A673 (cell line): ENCODE measurements at regions not wholly inside any gene's neighbourhood (a gene's known extent, or its start where the extent isn't known, plus 50 kb on each side); places are given as distances from the start of the nearest gene placed in this dataset.
A peak's percentile ranks its signal among the peaks of the same experiment; 100 is the strongest.
"Not testable (repeated sequence)": the region's sequence is repeated elsewhere in the genome, so short reads cannot be mapped to it uniquely, and the experiment has no call there.

Experiments used
- BruUV-seq: library from RNA; stranded (reverse); fragments of 400-500 nt; replicated peaks from 2 replicates; lab custom pipeline; 2021; lab: Mats Ljungman, UMichigan
- CTCF ChIA-PET: fragments of 300-600 bp; sonication (Branson Sonifier 250); formaldehyde crosslinking; loops from one replicate; lab custom pipeline; 2022; ENCODE audit warnings: antibody characterized with exemption; lab: Charles Lee
- POLR2A ChIA-PET: fragments of 300-600 bp; sonication (Branson Sonifier 250); formaldehyde crosslinking; loops from one replicate; lab custom pipeline; 2022; ENCODE audit warnings: antibody characterized with exemption; ENCODE audit not compliant: low non-redundant PET; lab: Charles Lee
- DNase-seq: peaks from one replicate; pipeline ENCODE4 v3.0.0-alpha.2; 2015; ENCODE audit warnings: low spot score
- H3K27ac ChIP-seq: fragments of 200-600 bp; sonication (generic); 2 replicates; pipeline ENCODE4 v1.5.1; 2016; ENCODE audit warnings: mixed run types, low read depth, mild to moderate bottlenecking, mixed read lengths, antibody characterized with exemption, low read length; ENCODE audit not compliant: poor library complexity, severe bottlenecking
- H3K27me3 ChIP-seq: fragments of 200-600 bp; sonication (generic); replicated peaks from 2 replicates; pipeline ENCODE4 v1.6.1; 2017; ENCODE audit warnings: mixed run types, low read depth, mild to moderate bottlenecking, mixed read lengths, antibody characterized with exemption, low read length; ENCODE audit not compliant: insufficient read depth, poor library complexity
- H3K36me3 ChIP-seq: fragments of 200-600 bp; sonication (generic); 2 replicates; pipeline ENCODE4 v1.6.1; 2016; ENCODE audit warnings: mixed run types, mild to moderate bottlenecking, mixed read lengths, antibody characterized with exemption, low read length; ENCODE audit not compliant: insufficient read depth, poor library complexity, severe bottlenecking
- H3K4me1 ChIP-seq: fragments of 200-600 bp; sonication (generic); 2 replicates; pipeline ENCODE4 v1.6.1; 2017; ENCODE audit warnings: mixed run types, mild to moderate bottlenecking, mixed read lengths, antibody characterized with exemption, low read length; ENCODE audit not compliant: insufficient read depth, poor library complexity, severe bottlenecking
- H3K4me3 ChIP-seq: fragments of 200-600 bp; sonication (generic); 2 replicates; pipeline ENCODE4 v1.5.1; 2016; ENCODE audit warnings: low read depth, mixed run types, mild to moderate bottlenecking, mixed read lengths, low read length; ENCODE audit not compliant: poor library complexity, severe bottlenecking
- H3K9me3 ChIP-seq: fragments of 200-600 bp; sonication (generic); 2 replicates; pipeline ENCODE4 v1.6.1; 2016; ENCODE audit warnings: mixed run types, low read depth, mild to moderate bottlenecking, mixed read lengths, antibody characterized with exemption, low read length; ENCODE audit not compliant: poor library complexity, severe bottlenecking
- EZH2 ChIP-seq: fragments of 200-600 bp; sonication (generic); IDR thresholded peaks from 2 replicates; pipeline ENCODE4 v1.6.1; 2017; ENCODE audit warnings: borderline replicate concordance, low read depth, mild to moderate bottlenecking, mixed read lengths, antibody characterized with exemption, low read length; ENCODE audit not compliant: poor library complexity, severe bottlenecking
- intact Hi-C: fragments of 100-400 bp; cut with micrococcal nuclease; formaldehyde crosslinking; loops from one replicate; pipeline ENCODE4 v1.10.0; 2022; ENCODE audit not compliant: unreplicated experiment
- TF ChIP-seq, protein P1 (sequence below): fragments of 300-800, 200-600 bp; sonication (generic); conservative IDR thresholded peaks from 2 replicates; pipeline ENCODE4 v1.5.1; 2017; ENCODE audit warnings: low read depth, mild to moderate bottlenecking, antibody characterized with exemption, low read length, moderate library complexity, mixed read lengths

DNA sequence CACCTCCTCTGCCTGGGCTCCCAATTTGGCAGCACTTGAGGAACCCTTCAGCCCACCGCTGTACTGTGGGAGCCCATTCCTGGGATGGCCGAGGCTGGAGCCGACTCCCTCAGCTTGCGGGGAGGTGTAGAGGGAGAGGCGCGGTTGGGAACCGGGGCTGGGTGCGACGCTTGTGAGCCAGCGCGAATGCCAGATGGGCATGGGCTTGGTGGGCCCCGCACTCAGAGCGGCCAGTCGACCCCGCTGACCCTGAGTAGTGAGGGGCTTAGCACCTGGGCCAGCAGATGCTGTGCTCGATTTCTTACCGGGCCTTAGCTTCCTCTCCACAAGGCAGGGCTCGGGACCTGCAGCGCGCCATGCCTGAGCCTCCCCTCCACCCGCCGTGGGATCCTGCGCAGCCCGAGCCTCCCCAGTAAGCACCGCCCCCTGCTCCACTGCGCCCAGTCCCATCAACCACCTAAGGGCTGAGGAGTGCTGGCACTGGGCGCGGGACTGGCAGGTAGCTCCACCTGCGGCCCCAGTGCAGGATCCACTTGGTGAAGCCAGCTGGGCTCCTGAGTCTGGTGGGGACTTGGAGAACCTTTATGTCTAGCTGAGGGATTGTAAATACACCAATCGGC lies 58.3 kb upstream of the DEFB108B start:
- ChIA-PET CTCF (no interaction called here), POLR2A (no interaction called here)
- Histone ChIP-seq H3K4me3 (no peak overlapping the region), H3K27me3 (no peaks in the 10 kb centered on the region), H3K4me1 (no peaks in the 10 kb centered on the region), H3K9me3 (no peaks in the 10 kb centered on the region), H3K27ac (no peak overlapping the region), H3K36me3 (no peaks in the 10 kb centered on the region)
- no peak for DNase-seq
- BruUV-seq = no TSS peak
- TF ChIP-seq, protein P1, sequence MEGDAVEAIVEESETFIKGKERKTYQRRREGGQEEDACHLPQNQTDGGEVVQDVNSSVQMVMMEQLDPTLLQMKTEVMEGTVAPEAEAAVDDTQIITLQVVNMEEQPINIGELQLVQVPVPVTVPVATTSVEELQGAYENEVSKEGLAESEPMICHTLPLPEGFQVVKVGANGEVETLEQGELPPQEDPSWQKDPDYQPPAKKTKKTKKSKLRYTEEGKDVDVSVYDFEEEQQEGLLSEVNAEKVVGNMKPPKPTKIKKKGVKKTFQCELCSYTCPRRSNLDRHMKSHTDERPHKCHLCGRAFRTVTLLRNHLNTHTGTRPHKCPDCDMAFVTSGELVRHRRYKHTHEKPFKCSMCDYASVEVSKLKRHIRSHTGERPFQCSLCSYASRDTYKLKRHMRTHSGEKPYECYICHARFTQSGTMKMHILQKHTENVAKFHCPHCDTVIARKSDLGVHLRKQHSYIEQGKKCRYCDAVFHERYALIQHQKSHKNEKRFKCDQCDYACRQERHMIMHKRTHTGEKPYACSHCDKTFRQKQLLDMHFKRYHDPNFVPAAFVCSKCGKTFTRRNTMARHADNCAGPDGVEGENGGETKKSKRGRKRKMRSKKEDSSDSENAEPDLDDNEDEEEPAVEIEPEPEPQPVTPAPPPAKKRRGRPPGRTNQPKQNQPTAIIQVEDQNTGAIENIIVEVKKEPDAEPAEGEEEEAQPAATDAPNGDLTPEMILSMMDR = no peak
- no peak for TF ChIP-seq EZH2
- intact Hi-C loops = no loop called here

DNA sequence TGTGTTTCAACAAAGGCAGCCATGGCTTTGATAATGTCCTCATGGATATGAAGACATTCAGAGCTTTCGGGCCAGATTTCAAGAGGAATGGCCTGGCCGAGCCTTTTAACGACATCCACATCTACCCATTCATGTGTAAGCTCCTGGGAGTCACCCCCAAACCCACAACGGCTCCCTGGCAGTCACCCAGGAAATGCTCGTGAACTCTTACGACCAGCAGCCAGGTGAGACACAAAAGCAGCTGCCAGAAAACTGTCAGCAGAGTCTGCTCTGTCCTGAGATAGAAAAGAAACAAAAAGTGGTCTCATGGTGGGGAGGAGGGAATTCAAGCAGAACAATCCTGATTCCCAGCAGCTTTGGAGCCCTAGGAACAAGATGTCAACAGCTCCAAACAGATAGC lies 52.9 kb upstream of the DEFB108B start:
- CTCF ChIA-PET, BruUV-seq, H3K9me3 ChIP-seq, H3K4me3 ChIP-seq, H3K36me3 ChIP-seq, H3K27ac ChIP-seq, H3K27me3 ChIP-seq, DNase-seq, H3K4me1 ChIP-seq, intact Hi-C loops, POLR2A ChIA-PET: not testable (repeated sequence)

DNA sequence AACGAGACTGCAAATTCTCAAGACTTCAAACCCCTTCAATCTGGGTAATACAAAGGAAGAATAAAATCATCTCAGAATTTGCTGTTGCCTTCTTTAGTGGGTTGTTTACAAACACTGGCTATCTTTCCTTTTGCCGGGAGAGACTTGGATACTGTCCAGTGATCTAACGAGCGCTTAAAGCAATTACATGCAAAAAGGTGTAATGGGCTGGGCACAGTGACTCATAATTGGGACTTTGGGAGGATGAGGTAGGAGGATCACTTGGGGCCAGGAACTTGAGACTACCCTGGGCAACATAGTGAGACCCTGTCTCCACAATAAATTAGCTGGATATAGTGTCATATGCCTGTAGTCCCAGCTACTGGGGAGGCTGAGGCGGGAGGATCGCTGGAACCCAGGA lies 52.2 kb upstream of the DEFB108B start:
- POLR2A ChIA-PET, H3K4me1 ChIP-seq, H3K27ac ChIP-seq, H3K27me3 ChIP-seq, intact Hi-C loops, BruUV-seq, H3K4me3 ChIP-seq, DNase-seq, H3K36me3 ChIP-seq, H3K9me3 ChIP-seq, CTCF ChIA-PET: not testable (repeated sequence)

DNA sequence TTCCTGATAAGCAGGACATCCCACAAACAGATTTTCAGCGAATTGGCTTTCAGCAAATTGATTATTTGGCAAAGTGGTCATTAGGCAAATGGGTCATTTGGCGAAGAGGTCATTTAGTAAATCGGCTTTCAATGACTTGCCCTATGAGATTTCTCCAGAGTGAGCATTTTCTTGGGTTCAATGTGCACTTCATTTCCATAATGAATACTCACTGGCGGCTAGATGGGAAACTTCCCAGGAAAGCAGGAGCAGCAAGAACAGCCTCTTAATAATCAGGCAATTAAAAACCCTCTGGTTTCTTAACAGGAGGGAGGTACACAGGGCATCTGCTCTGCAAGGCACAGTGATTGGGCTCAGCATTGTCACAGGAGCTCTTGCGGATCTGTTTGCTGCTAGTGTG lies 51.5 kb upstream of the DEFB108B start:
- H3K36me3 ChIP-seq, H3K9me3 ChIP-seq, intact Hi-C loops, H3K27ac ChIP-seq, CTCF ChIA-PET, H3K27me3 ChIP-seq, DNase-seq, H3K4me1 ChIP-seq, POLR2A ChIA-PET, BruUV-seq, H3K4me3 ChIP-seq: not testable (repeated sequence)

DNA sequence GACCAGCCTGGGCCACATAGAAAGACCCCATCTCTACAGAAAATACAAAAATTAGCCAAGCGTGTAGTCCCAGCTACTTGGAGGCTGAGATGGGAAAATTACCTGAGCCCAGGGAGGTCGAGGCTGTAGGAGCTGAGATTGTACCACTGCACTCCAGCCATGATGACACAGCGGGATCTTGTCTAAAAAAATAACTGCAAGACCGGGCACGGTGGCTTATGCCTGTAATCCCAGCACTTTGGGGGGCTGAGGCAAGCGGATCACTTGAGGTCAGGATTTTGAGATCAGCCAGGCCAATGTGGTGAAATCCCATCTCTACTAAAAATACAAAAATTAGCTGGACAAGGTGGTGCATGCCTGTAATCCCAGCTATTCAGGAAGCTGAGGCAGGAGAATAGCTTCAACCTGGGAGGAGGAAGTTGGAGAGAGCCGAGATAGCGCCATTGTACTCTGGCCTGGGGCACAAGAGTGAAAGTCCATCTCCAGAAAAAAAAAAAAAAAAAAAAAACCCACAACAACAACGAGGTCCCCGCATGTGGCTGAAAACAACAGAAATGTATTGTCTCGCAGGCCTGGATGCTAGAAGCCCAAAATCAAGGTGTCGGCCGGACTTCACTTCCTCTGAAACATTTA lies 50.7 kb upstream of the DEFB108B start:
- H3K4me1 ChIP-seq, BruUV-seq, H3K9me3 ChIP-seq, H3K4me3 ChIP-seq, DNase-seq, CTCF ChIA-PET, intact Hi-C loops, POLR2A ChIA-PET, H3K36me3 ChIP-seq, H3K27me3 ChIP-seq, H3K27ac ChIP-seq: not testable (repeated sequence)

DNA sequence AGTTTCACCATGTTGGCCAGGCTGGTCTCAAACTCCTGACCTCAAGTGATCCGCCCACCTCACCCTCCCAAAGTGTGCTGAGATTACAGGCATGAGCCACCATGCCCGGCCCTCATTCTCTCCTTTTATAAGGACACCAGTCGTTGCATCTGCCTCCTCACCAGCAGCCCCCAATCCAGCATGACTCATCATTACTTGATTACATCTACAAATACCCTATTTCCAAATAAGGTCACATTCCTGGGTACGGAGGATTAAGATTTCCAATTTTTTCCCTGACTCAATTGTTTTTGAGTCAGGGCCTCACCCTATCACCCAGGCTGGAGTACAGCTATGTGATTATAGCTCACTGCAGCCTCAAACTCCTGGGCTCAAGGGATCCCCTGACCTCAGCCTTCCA lies 49.8 kb upstream of the DEFB108B start:
- H3K9me3 ChIP-seq, intact Hi-C loops, CTCF ChIA-PET, BruUV-seq, H3K4me3 ChIP-seq, H3K4me1 ChIP-seq, POLR2A ChIA-PET, H3K27me3 ChIP-seq, H3K27ac ChIP-seq, H3K36me3 ChIP-seq: not testable (repeated sequence)
- peak; percentile 66 for DNase-seq
